ENCODE measurements at regions not wholly inside any gene's neighbourhood (a gene's known extent, or its start where the extent isn't known, plus 50 kb on each side); places are given as distances from the start of the nearest gene placed in this dataset.

GRCh38 chr17:54680410-54680809 lies 220.2 kb upstream of the TOM1L1 start:
- no peak for TF ChIP-seq CTCF (conservative IDR thresholded peaks at IDR 0.05; ENCODE audit: low read depth, low read length)
- TF ChIP-seq EZH2 (IDR thresholded peaks at IDR 0.05; ENCODE audit: low read length, unreplicated experiment): no peak
- no peak for TF ChIP-seq EZH2phosphoT487 (IDR thresholded peaks at IDR 0.05; ENCODE audit: borderline replicate concordance, low read length)
